B cell (primary cell): ENCODE measurements at regions not wholly inside any gene's neighbourhood (a gene's known extent, or its start where the extent isn't known, plus 50 kb on each side); places are given as distances from the start of the nearest gene placed in this dataset.

Experiments used
- EZH2 ChIP-seq: IDR thresholded peaks from 2 replicates; pipeline ENCODE4 v1.6.1; 2012; ENCODE audit warnings: borderline replicate concordance, low read depth, mild to moderate bottlenecking, moderate library complexity, low read length; ENCODE audit not compliant: insufficient read depth, poor library complexity, severe bottlenecking
- TF ChIP-seq, protein P1 (sequence below): fragments of 200-600 bp; IDR thresholded peaks from one replicate; pipeline ENCODE4 v1.8.0; 2022; ENCODE audit warnings: antibody characterized with exemption, mild to moderate bottlenecking

GRCh38 chr6:113394216-113394615, 462.9 kb upstream of the MARCKS start:
- TF ChIP-seq, protein P1, sequence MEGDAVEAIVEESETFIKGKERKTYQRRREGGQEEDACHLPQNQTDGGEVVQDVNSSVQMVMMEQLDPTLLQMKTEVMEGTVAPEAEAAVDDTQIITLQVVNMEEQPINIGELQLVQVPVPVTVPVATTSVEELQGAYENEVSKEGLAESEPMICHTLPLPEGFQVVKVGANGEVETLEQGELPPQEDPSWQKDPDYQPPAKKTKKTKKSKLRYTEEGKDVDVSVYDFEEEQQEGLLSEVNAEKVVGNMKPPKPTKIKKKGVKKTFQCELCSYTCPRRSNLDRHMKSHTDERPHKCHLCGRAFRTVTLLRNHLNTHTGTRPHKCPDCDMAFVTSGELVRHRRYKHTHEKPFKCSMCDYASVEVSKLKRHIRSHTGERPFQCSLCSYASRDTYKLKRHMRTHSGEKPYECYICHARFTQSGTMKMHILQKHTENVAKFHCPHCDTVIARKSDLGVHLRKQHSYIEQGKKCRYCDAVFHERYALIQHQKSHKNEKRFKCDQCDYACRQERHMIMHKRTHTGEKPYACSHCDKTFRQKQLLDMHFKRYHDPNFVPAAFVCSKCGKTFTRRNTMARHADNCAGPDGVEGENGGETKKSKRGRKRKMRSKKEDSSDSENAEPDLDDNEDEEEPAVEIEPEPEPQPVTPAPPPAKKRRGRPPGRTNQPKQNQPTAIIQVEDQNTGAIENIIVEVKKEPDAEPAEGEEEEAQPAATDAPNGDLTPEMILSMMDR = no peak
- no peak for TF ChIP-seq EZH2
